ENCODE measurements at regions not wholly inside any gene's neighbourhood (a gene's known extent, or its start where the extent isn't known, plus 50 kb on each side); places are given as distances from the start of the nearest gene placed in this dataset.

DNA sequence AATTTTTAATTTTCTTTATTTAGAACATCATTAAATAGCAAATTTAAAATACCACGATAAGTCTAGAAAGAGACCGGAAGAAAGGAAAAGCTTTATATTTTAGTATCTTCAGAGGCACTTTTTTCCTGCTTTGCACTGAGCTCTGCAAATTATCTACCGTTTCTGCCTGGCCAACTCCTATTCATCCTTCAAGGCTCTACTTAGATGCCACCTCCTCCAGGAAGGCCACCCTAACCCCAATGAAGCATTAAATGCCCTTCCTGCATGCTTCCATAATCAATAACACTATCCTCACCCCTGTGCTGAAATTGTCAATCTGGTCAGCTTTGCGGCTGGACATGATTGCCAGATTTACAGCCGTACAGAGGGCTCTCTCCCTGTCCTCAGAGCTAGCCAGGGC, 141.8 kb upstream of the CHST15 start:
- Histone ChIP-seq H3K4ac (ENCODE audit: low read depth, low read length) (no peak overlapping the region), H4K8ac (replicated peaks; ENCODE audit: insufficient read length, low read depth, low read length) (no peak overlapping the region), H2AFZ (ENCODE audit: low read length) (no peak overlapping the region), H2BK12ac (ENCODE audit: insufficient read length, low read depth, low read length) (no peak overlapping the region), H3K18ac (ENCODE audit: insufficient read length, low read depth, low read length) (no peak overlapping the region), H3K14ac (ENCODE audit: insufficient read depth, low read length) (no peak overlapping the region), H2AK5ac (ENCODE audit: insufficient read length, low read length) (no peak overlapping the region), H2BK5ac (ENCODE audit: insufficient read length, low read length) (no peak overlapping the region), H3T11ph (ENCODE audit: low read length) (no peak overlapping the region), H3K23me2 (ENCODE audit: insufficient read length, low read depth, low read length, poor library complexity, severe bottlenecking) (no peaks in the 10 kb centered on the region), H3K79me1 (ENCODE audit: insufficient read depth, low read depth, low read length, poor library complexity, severe bottlenecking) (no peaks in the 10 kb centered on the region), H2BK20ac (ENCODE audit: low read depth, low read length, poor library complexity, severe bottlenecking) (no peak overlapping the region), H4K91ac (ENCODE audit: insufficient read length, low read depth, low read length) (no peak overlapping the region), H3K23ac (ENCODE audit: insufficient read length, low read depth, low read length) (no peak overlapping the region), H4K20me1 (ENCODE audit: control insufficient read depth, insufficient read depth, insufficient read length) (no peaks in the 10 kb centered on the region), H3K56ac (ENCODE audit: insufficient read length, low read depth, low read length) (no peak overlapping the region), H3K27me3 (ENCODE audit: insufficient read depth, low read length) (no peaks in the 10 kb centered on the region), H3K9me3 (ENCODE audit: control insufficient read depth, low read depth, low read length) (no peaks in the 10 kb centered on the region), H3K9ac (ENCODE audit: extremely low read depth, insufficient read length, low read length) (no peak overlapping the region), H3K4me2 (ENCODE audit: insufficient read depth, insufficient read length, low read length) (no peak overlapping the region), H3K79me2 (ENCODE audit: insufficient read depth, low read length) (no peaks in the 10 kb centered on the region), H2BK15ac (ENCODE audit: low read depth, low read length) (no peak overlapping the region), H3K27ac (ENCODE audit: insufficient read length, low read depth, low read length) (no peak overlapping the region), H4K5ac (ENCODE audit: insufficient read length, low read depth, low read length) (no peak overlapping the region), H2BK120ac (ENCODE audit: low read depth, low read length, poor library complexity, severe bottlenecking) (no peak overlapping the region), H3K4me1 (ENCODE audit: insufficient read depth, low read length) (no peaks in the 10 kb centered on the region)
- Mint-ChIP-seq H3K4me3 (no peak overlapping the region), H3K27me3 (ENCODE audit: low read depth) (peaks cover 17% of the 10 kb centered on the region), H3K36me3 (ENCODE audit: insufficient read depth in 1 of 3, low read depth in 3 of 3) (no peaks in the 10 kb centered on the region; a peak in 1 of 7 replicates), H3K27ac (peak overlapping the region in 1 of 3 experiments; percentile 28; a peak in 1 of 7 replicates), H3K9me3 (peaks cover 0 to 10% of the 10 kb centered on the region in 2 experiments; a peak in 3 of 5 replicates), H3K4me1 (peaks cover 7 to 9% of the 10 kb centered on the region in 2 experiments)
- no CpG with 5 or more reads among the region's 5 CpGs for WGBS (ENCODE audit: extremely low coverage, insufficient read length, low lambda C conversion rate)
- DNase-seq, result no peak
- TF ChIP-seq, protein P1, sequence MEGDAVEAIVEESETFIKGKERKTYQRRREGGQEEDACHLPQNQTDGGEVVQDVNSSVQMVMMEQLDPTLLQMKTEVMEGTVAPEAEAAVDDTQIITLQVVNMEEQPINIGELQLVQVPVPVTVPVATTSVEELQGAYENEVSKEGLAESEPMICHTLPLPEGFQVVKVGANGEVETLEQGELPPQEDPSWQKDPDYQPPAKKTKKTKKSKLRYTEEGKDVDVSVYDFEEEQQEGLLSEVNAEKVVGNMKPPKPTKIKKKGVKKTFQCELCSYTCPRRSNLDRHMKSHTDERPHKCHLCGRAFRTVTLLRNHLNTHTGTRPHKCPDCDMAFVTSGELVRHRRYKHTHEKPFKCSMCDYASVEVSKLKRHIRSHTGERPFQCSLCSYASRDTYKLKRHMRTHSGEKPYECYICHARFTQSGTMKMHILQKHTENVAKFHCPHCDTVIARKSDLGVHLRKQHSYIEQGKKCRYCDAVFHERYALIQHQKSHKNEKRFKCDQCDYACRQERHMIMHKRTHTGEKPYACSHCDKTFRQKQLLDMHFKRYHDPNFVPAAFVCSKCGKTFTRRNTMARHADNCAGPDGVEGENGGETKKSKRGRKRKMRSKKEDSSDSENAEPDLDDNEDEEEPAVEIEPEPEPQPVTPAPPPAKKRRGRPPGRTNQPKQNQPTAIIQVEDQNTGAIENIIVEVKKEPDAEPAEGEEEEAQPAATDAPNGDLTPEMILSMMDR (conservative IDR thresholded peaks at IDR 0.05), result no peak
